RWPE1 (cell line): ENCODE measurements at regions not wholly inside any gene's neighbourhood (a gene's known extent, or its start where the extent isn't known, plus 50 kb on each side); places are given as distances from the start of the nearest gene placed in this dataset.

Experiments used
- CTCF ChIA-PET: fragments of 350-600 bp; sonication (Branson Sonifier 250); formaldehyde crosslinking; extraction: SDS; loops from one replicate; lab custom pipeline; 2021; lab: Yijun Ruan, JAX
- POLR2A ChIA-PET: fragments of 400-600 bp; formaldehyde crosslinking; extraction: SDS; loops from one replicate; lab custom pipeline; 2020; ENCODE audit warnings: antibody characterized with exemption; ENCODE audit not compliant: low non-redundant PET; lab: Yijun Ruan, JAX
- DNase-seq: peaks from one replicate; pipeline ENCODE4 v3.0.0; 2012; ENCODE audit warnings: low spot score
- H3K27ac ChIP-seq: fragments of 450-650 bp; 2 replicates; pipeline ENCODE4 v1.5.1; 2017
- TF ChIP-seq, protein P1 (sequence below): fragments of 450-650 bp; conservative IDR thresholded peaks from 2 replicates; pipeline ENCODE4 v1.5.1; 2017; ENCODE audit warnings: low read depth, mild to moderate bottlenecking

DNA sequence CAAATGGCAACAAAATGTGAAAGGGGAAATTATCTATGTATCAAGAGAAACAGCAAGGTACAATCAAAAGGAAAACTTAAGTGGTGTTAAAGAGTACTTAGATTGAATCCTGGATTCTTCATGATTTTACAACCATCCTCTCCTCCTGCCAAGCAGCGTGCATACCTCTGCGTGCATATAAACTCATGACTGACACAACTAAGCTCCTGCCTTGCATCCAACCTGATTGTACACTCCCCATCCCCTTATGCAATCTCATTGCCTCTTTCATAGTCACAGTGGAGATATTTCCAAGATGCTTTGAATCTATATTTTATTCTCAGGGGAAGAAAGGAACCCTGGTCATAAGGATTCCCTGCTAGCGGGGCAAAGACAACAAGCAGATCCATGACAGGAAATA lies 499.9 kb downstream of the KCTD12 start:
- ChIA-PET POLR2A (no interaction called here), CTCF (no interaction called here)
- no peak overlapping the region for H3K27ac ChIP-seq
- TF ChIP-seq, protein P1, sequence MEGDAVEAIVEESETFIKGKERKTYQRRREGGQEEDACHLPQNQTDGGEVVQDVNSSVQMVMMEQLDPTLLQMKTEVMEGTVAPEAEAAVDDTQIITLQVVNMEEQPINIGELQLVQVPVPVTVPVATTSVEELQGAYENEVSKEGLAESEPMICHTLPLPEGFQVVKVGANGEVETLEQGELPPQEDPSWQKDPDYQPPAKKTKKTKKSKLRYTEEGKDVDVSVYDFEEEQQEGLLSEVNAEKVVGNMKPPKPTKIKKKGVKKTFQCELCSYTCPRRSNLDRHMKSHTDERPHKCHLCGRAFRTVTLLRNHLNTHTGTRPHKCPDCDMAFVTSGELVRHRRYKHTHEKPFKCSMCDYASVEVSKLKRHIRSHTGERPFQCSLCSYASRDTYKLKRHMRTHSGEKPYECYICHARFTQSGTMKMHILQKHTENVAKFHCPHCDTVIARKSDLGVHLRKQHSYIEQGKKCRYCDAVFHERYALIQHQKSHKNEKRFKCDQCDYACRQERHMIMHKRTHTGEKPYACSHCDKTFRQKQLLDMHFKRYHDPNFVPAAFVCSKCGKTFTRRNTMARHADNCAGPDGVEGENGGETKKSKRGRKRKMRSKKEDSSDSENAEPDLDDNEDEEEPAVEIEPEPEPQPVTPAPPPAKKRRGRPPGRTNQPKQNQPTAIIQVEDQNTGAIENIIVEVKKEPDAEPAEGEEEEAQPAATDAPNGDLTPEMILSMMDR, result no peak
- no peak for DNase-seq

DNA sequence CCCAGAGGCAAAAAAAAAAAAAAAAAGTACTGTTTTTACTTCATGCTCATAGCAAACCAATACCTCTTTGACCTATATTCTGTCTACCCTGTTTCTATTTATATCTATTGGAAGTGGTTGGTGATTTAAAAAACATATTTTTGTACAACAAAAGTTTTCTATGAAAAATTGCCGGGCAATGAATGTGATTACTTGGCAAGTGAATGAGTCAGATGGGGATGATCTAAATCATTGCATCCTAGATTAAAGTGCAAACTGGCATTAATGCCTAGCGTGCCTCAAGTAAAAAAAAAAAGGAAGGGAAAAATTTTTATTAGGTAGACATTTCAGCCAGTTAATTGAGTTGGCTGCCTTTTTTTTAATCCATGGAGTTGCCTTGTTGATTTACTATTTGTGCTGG lies 500.6 kb downstream of the KCTD12 start:
- CTCF ChIA-PET, result no interaction called here
- no peak for DNase-seq
- H3K27ac ChIP-seq, result no peak overlapping the region
- TF ChIP-seq, protein P1, result no peak
- POLR2A ChIA-PET, result no interaction called here

DNA sequence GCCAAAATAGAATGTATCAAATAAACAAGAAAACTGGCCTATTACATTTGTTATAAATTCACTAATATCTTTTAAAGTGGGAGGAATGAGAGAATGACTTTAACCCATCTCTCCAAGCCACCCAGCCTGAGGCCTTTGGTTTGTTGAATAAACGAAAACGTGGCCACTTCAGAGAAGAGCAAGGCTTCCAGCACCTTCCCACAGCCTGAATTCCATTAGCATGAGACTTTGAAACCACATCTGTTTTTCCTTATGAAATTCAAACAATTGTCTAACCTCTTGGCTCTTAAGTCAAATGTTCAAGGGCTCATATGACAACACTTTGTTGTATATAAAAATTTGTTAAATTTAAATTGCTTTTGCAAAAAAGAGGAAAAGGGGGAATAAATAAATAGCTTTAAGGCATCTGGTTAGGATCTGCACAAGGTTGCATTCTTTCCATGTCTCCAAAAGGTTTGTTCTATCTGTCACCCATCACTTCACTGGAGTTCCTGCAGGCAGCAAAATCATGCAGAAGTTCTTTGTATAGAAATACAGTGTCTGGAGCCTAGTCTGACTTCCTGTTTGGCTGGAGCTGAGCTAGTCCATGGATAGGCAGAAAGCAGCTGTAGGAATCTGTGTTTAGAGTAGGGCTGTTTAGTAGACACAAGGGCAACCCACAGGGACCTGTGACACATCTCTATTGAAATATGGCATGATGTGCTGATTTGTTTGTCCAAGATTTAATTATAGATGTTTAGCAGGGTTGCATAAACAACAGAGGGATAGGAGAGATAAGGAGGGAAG lies 502.3 kb downstream of the KCTD12 start:
- H3K27ac ChIP-seq, result no peak overlapping the region
- peak; percentile 17 for DNase-seq
- CTCF ChIA-PET, result no interaction called here
- POLR2A ChIA-PET, result no interaction called here
- TF ChIP-seq, protein P1, result no peak

DNA sequence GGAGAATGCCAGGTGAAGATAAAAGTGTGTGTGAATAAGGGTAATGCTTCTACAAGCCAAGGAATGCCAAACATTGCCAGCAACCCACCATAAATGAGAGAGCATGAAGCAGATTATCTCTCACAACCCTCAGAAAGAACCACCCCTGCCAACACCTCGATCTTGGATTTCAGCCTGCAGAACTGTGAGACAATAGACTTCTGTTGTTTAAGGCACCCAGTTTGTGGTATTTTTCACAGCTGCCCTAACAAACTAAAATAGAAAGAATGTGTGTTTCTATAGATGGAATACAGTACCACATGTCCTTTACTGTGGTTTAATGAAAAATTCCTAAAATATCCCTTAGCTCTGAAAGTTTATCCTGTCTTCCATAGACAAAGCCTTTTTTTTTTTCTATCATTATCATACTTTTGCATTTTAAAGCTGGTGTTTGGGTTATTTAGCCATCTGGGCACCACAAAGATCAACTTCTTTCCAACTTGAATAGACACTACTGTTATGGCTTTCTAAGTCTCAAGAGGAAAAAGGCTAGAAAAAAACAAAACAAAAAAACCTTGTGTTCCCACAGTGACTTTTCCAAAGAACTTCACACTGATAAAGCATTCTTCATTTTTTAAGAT lies 505.6 kb downstream of the KCTD12 start:
- TF ChIP-seq, protein P1, result no peak
- DNase-seq, result no peak
- POLR2A ChIA-PET, result no interaction called here
- CTCF ChIA-PET, result interaction anchor here (0.6 to 0.7 kb wide), 3 partner anchors 38 to 508 kb away, joined by 4 to 6 read pairs (median 6); no protein-coding TSS in a partner anchor
- H3K27ac ChIP-seq, result no peak overlapping the region

DNA sequence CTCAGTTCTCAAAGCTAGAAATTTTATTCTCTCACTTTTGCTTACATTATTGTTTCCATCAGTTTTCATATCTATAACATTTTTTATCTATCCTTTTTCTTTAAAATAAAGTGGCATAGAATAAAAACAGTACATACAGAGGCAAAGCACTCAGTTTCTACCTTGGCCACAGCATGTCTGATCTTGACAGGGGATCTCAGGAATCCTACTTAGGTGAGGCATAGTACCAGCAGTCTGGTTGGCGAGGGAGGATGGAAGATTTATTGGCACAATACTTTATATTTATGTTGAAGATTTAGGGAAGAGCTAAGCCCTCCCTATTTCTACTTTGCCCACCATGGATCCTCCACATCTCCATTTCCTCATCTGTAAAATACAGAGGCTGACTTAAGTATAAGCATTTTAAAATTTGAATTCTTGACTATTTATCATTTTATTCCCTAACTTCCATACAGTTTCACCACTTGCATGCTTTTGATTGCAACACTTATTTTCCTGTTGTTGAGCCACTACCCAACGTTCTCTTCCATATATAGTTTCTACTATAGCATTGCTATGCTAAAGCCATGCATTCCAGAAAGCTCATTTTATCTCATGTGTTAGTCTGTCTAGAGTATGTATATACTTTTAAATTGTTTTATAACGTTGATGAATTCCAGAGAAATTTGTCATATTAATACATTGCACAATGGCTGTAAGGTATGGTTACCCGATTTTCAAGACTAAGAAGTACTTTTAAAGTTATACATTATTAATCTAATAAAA lies 506.7 kb downstream of the KCTD12 start:
- CTCF ChIA-PET, result interaction anchor here (0.6 kb wide), 1 partner anchor 507 kb away, joined by 4 read pairs; no protein-coding TSS in a partner anchor
- TF ChIP-seq, protein P1, result no peak
- POLR2A ChIA-PET, result no interaction called here

DNA sequence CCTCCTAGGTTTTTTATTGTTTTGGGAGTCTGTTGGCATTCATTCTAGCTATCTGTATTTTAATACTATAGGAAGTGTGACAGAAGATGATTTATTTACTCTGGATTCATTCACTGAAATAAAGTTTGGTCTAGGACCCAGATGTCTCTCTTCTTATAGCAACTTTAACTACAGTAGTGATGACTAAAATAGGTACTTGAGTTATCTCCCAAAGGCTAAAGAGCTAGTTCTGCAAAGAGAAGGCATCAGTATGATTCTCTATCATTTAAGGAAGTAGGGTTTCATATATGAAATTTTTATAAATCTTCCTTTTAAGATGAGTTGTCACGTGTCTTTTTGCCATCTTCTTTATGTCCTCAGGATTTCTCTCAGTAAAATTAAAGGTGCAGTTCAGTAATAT lies 507.4 kb downstream of the KCTD12 start:
- TF ChIP-seq, protein P1, result no peak
- CTCF ChIA-PET, result interaction anchor here (0.6 kb wide), 1 partner anchor 18 kb away, joined by 5 read pairs; no protein-coding TSS in a partner anchor
- no peak overlapping the region for H3K27ac ChIP-seq
- DNase-seq, result no peak
- POLR2A ChIA-PET, result no interaction called here

More for the DNA sequence above, 506.7 kb downstream of the KCTD12 start:
- DNase-seq, result no peak
- no peak overlapping the region for H3K27ac ChIP-seq
